ENCODE measurements at regions not wholly inside any gene's neighbourhood (a gene's known extent, or its start where the extent isn't known, plus 50 kb on each side); places are given as distances from the start of the nearest gene placed in this dataset.

- ChIA-PET CTCF (no interaction called here), POLR2A (no interaction called here)
- no peak for DNase-seq (ENCODE audit: extremely low spot score)
- no peak for TF ChIP-seq ELF4 (IDR thresholded peaks at IDR 0.05)
- TF ChIP-seq LEF1 (IDR thresholded peaks at IDR 0.05; ENCODE audit: borderline replicate concordance), result no peak
- no peak for TF ChIP-seq NFRKB (IDR thresholded peaks at IDR 0.05)
- no peak for TF ChIP-seq SUZ12 (IDR thresholded peaks at IDR 0.05)
- TF ChIP-seq L3MBTL2 (conservative IDR thresholded peaks at IDR 0.05), result no peak
- TF ChIP-seq SP1 (IDR thresholded peaks at IDR 0.05), result no peak
- no peak for TF ChIP-seq ZNF384 (IDR thresholded peaks at IDR 0.05)
- TF ChIP-seq PKNOX1 (IDR thresholded peaks at IDR 0.05), result no peak
- no peak for TF ChIP-seq BHLHE40 (IDR thresholded peaks at IDR 0.05; ENCODE audit: borderline replicate concordance)
- TF ChIP-seq FOXK2 (IDR thresholded peaks at IDR 0.05), result no peak
- TF ChIP-seq TARDBP (IDR thresholded peaks at IDR 0.05), result no peak
- TF ChIP-seq FOXA1 (IDR thresholded peaks at IDR 0.05), result no peak
- TF ChIP-seq FOXM1 (IDR thresholded peaks at IDR 0.05; ENCODE audit: borderline replicate concordance), result no peak
- TF ChIP-seq ARNT (IDR thresholded peaks at IDR 0.05), result no peak
- TF ChIP-seq HDGF (IDR thresholded peaks at IDR 0.05; ENCODE audit: borderline replicate concordance), result no peak
- TF ChIP-seq CTBP1 (IDR thresholded peaks at IDR 0.05; ENCODE audit: borderline replicate concordance), result no peak
Measured at GRCh38 chr2:123179526-123179925, 845.6 kb upstream of the CNTNAP5 start.

GRCh38 chr2:123195957-123196356 lies 829.1 kb upstream of the CNTNAP5 start:
- TF ChIP-seq BHLHE40 (IDR thresholded peaks at IDR 0.05; ENCODE audit: borderline replicate concordance), result no peak
- DNase-seq (ENCODE audit: extremely low spot score), result no peak
- POLR2A ChIA-PET, result no interaction called here
- CTCF ChIA-PET, result no interaction called here

GRCh38 chr2:123200035-123200434 lies 825.1 kb upstream of the CNTNAP5 start:
- DNase-seq (ENCODE audit: extremely low spot score), result no peak
- TF ChIP-seq SP1 (IDR thresholded peaks at IDR 0.05) (no peak), FOXK2 (IDR thresholded peaks at IDR 0.05) (no peak), NFRKB (IDR thresholded peaks at IDR 0.05) (no peak), PKNOX1 (IDR thresholded peaks at IDR 0.05) (no peak), L3MBTL2 (conservative IDR thresholded peaks at IDR 0.05) (no peak), LEF1 (IDR thresholded peaks at IDR 0.05; ENCODE audit: borderline replicate concordance) (no peak), ELF4 (IDR thresholded peaks at IDR 0.05) (no peak), CTBP1 (IDR thresholded peaks at IDR 0.05; ENCODE audit: borderline replicate concordance) (no peak), BHLHE40 (IDR thresholded peaks at IDR 0.05; ENCODE audit: borderline replicate concordance) (no peak), ARNT (IDR thresholded peaks at IDR 0.05) (no peak)
- ChIA-PET POLR2A (no interaction called here), CTCF (no interaction called here)

GRCh38 chr2:123207245-123207644 lies 817.8 kb upstream of the CNTNAP5 start:
- ChIA-PET CTCF (no interaction called here), POLR2A (no interaction called here)
- TF ChIP-seq LEF1 (IDR thresholded peaks at IDR 0.05; ENCODE audit: borderline replicate concordance) (no peak), L3MBTL2 (conservative IDR thresholded peaks at IDR 0.05) (no peak), CTBP1 (IDR thresholded peaks at IDR 0.05; ENCODE audit: borderline replicate concordance) (no peak), ELF4 (IDR thresholded peaks at IDR 0.05) (no peak)
- DNase-seq (ENCODE audit: extremely low spot score), result no peak

- TF ChIP-seq BHLHE40 (IDR thresholded peaks at IDR 0.05; ENCODE audit: borderline replicate concordance) (no peak), ARNT (IDR thresholded peaks at IDR 0.05) (no peak), NFRKB (IDR thresholded peaks at IDR 0.05) (no peak), LEF1 (IDR thresholded peaks at IDR 0.05; ENCODE audit: borderline replicate concordance) (no peak), SUZ12 (IDR thresholded peaks at IDR 0.05) (no peak), HDGF (IDR thresholded peaks at IDR 0.05; ENCODE audit: borderline replicate concordance) (no peak), ELF4 (IDR thresholded peaks at IDR 0.05) (no peak), SP1 (IDR thresholded peaks at IDR 0.05) (no peak), ZNF384 (IDR thresholded peaks at IDR 0.05) (no peak), CTBP1 (IDR thresholded peaks at IDR 0.05; ENCODE audit: borderline replicate concordance) (no peak), PKNOX1 (IDR thresholded peaks at IDR 0.05) (no peak), L3MBTL2 (conservative IDR thresholded peaks at IDR 0.05) (no peak), TARDBP (IDR thresholded peaks at IDR 0.05) (no peak), FOXM1 (IDR thresholded peaks at IDR 0.05; ENCODE audit: borderline replicate concordance) (no peak)
- no peak for DNase-seq (ENCODE audit: extremely low spot score)
- ChIA-PET CTCF (no interaction called here), POLR2A (no interaction called here)
Measured at GRCh38 chr2:123209202-123209601, 815.9 kb upstream of the CNTNAP5 start.

- CTCF ChIA-PET, result no interaction called here
- POLR2A ChIA-PET, result no interaction called here
- TF ChIP-seq NFRKB (IDR thresholded peaks at IDR 0.05) (no peak), FOXK2 (IDR thresholded peaks at IDR 0.05) (no peak), FOXA1 (IDR thresholded peaks at IDR 0.05) (no peak), HDGF (IDR thresholded peaks at IDR 0.05; ENCODE audit: borderline replicate concordance) (no peak), SP1 (IDR thresholded peaks at IDR 0.05) (no peak), LEF1 (IDR thresholded peaks at IDR 0.05; ENCODE audit: borderline replicate concordance) (no peak), SUZ12 (IDR thresholded peaks at IDR 0.05) (no peak), CTBP1 (IDR thresholded peaks at IDR 0.05; ENCODE audit: borderline replicate concordance) (no peak), BHLHE40 (IDR thresholded peaks at IDR 0.05; ENCODE audit: borderline replicate concordance) (no peak), PKNOX1 (IDR thresholded peaks at IDR 0.05) (no peak), ZNF384 (IDR thresholded peaks at IDR 0.05) (no peak), L3MBTL2 (conservative IDR thresholded peaks at IDR 0.05) (no peak), ELF4 (IDR thresholded peaks at IDR 0.05) (no peak), FOXM1 (IDR thresholded peaks at IDR 0.05; ENCODE audit: borderline replicate concordance) (no peak), ARNT (IDR thresholded peaks at IDR 0.05) (no peak), TARDBP (IDR thresholded peaks at IDR 0.05) (no peak)
- no peak for DNase-seq (ENCODE audit: extremely low spot score)
Measured at GRCh38 chr2:123211181-123211580, 813.9 kb upstream of the CNTNAP5 start.

All from HEK293T (cell line).